GM18519 (cell line): ENCODE measurements at regions not wholly inside any gene's neighbourhood (a gene's known extent, or its start where the extent isn't known, plus 50 kb on each side); places are given as distances from the start of the nearest gene placed in this dataset.

Experiments
- ATAC-seq: cut with Tn5 transposase; IDR thresholded peaks from one replicate; pipeline ENCODE4 v1.9.1; 2021; ENCODE audit warnings: mild to moderate bottlenecking, moderate library complexity; ENCODE audit not compliant: unreplicated experiment, low FRiP score

GRCh38 chr9:115945009-115945431, 208.6 kb upstream of the PAPPA start:
- ATAC-seq = no peak

GRCh38 chr9:115946530-115946929, 207.1 kb upstream of the PAPPA start:
- no peak for ATAC-seq

- ATAC-seq = no peak
Observed at GRCh38 chr9:115951977-115952376, 201.6 kb upstream of the PAPPA start.

GRCh38 chr9:115952430-115953292, 200.9 kb upstream of the PAPPA start:
- no peak for ATAC-seq

- no peak for ATAC-seq
Observed at GRCh38 chr9:115956371-115956770, 197.2 kb upstream of the PAPPA start.

- ATAC-seq = no peak
Observed at GRCh38 chr9:115957585-115957984, 196.0 kb upstream of the PAPPA start.

- ATAC-seq = no peak
Observed at GRCh38 chr9:115964710-115965347, 188.8 kb upstream of the PAPPA start.

- no peak for ATAC-seq
Observed at GRCh38 chr9:115966660-115967059, 186.9 kb upstream of the PAPPA start.

- no peak for ATAC-seq
Observed at GRCh38 chr9:115969096-115969495, 184.5 kb upstream of the PAPPA start.

GRCh38 chr9:115972362-115972761, 181.2 kb upstream of the PAPPA start:
- ATAC-seq = no peak

GRCh38 chr9:115972843-115973595, 180.6 kb upstream of the PAPPA start:
- ATAC-seq = no peak

- ATAC-seq = no peak
Observed at GRCh38 chr9:115976781-115977180, 176.8 kb upstream of the PAPPA start.

- ATAC-seq = no peak
Observed at GRCh38 chr9:115978091-115978490, 175.5 kb upstream of the PAPPA start.

GRCh38 chr9:115978659-115979096, 174.9 kb upstream of the PAPPA start:
- ATAC-seq = no peak

GRCh38 chr9:115980054-115980453, 173.5 kb upstream of the PAPPA start:
- ATAC-seq = no peak

GRCh38 chr9:115980502-115980901, 173.1 kb upstream of the PAPPA start:
- ATAC-seq = no peak

- no peak for ATAC-seq
Observed at GRCh38 chr9:115980976-115981375, 172.6 kb upstream of the PAPPA start.

GRCh38 chr9:115983366-115983765, 170.2 kb upstream of the PAPPA start:
- no peak for ATAC-seq

- ATAC-seq = no peak
Observed at GRCh38 chr9:115985657-115986056, 167.9 kb upstream of the PAPPA start.

- no peak for ATAC-seq
Observed at GRCh38 chr9:115986508-115986907, 167.1 kb upstream of the PAPPA start.

- no peak for ATAC-seq
Observed at GRCh38 chr9:115988701-115989100, 164.9 kb upstream of the PAPPA start.
